ENCODE measurements at regions not wholly inside any gene's neighbourhood (a gene's known extent, or its start where the extent isn't known, plus 50 kb on each side); places are given as distances from the start of the nearest gene placed in this dataset.

DNA sequence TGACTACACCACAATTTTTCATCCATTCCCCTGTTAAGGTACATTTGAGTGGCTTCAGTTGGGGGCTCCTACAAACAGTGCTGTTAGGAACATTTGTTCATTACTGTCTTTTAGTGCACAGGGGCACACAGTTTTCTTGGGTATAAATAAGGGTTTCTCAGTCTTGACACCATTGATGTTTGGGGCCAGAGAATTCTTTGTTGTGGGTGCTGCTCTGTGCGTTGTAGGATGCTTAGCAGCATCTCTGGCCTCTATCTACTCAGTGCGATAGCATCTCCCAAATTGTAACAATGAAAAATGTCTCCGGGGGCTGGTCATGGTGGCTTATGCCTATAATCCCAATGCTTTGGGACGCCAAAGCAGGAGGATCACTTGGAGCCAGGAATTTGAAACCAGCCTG is 153.0 kb upstream of the MYL2 start:
- no peak overlapping the region for H3K27ac ChIP-seq (ENCODE audit: low read length)
- DNase-seq, result no peak
- H3K4me3 ChIP-seq (ENCODE audit: low read length), result no peak overlapping the region
- WGBS (ENCODE audit: insufficient coverage, low lambda C conversion rate), result no CpG with 5 or more reads among the region's 4 CpGs
- H3K36me3 ChIP-seq (ENCODE audit: control insufficient read depth, insufficient read depth, low read length), result no peaks in the 10 kb centered on the region
- H3K9me3 ChIP-seq (ENCODE audit: control insufficient read depth, low read depth, low read length), result no peaks in the 10 kb centered on the region
- H3K27me3 ChIP-seq (ENCODE audit: control insufficient read depth, insufficient read depth, low read length), result peaks cover 22% of the 10 kb centered on the region
- H3K4me1 ChIP-seq (ENCODE audit: control insufficient read depth, insufficient read depth, low read length), result no peaks in the 10 kb centered on the region

GRCh38 chr12:111072299-111072698 is 151.9 kb upstream of the MYL2 start:
- Histone ChIP-seq H3K27ac (ENCODE audit: low read length) (no peak overlapping the region), H3K27me3 (ENCODE audit: control insufficient read depth, insufficient read depth, low read length) (peaks cover 11% of the 10 kb centered on the region)

DNA sequence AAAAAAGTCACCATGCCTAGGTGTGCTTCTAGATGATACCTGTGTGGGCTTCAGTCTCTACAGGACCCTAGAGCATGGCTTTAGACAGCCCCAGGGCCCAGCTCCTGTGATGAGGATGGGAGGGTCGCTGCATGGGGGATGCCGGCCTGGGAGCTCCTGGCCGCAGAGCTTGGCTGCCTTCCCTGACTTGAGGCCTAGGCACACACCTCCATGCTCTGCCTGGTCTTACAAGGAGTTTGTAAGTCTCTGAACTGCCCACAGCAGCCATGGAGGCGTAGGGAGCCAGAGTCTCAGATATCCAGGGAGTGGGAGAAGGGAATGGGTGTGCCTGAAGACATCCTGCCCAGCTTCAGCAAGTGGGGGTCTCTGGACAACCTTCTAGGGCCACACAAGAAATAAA is 149.5 kb upstream of the MYL2 start:
- no CpG with 5 or more reads among the region's 4 CpGs for WGBS (ENCODE audit: insufficient coverage, low lambda C conversion rate)

More at GRCh38 chr12:111072299-111072698, 151.9 kb upstream of the MYL2 start:
- no peaks in the 10 kb centered on the region for H3K4me1 ChIP-seq (ENCODE audit: control insufficient read depth, insufficient read depth, low read length)
- DNase-seq, result no peak
- no peak overlapping the region for H3K4me3 ChIP-seq (ENCODE audit: low read length)
- H3K9me3 ChIP-seq (ENCODE audit: control insufficient read depth, low read depth, low read length), result no peaks in the 10 kb centered on the region
- no peaks in the 10 kb centered on the region for H3K36me3 ChIP-seq (ENCODE audit: control insufficient read depth, insufficient read depth, low read length)

GRCh38 chr12:111068290-111068689 is 147.9 kb upstream of the MYL2 start:
- no peaks in the 10 kb centered on the region for H3K36me3 ChIP-seq (ENCODE audit: control insufficient read depth, insufficient read depth, low read length)
- H3K4me3 ChIP-seq (ENCODE audit: low read length), result no peak overlapping the region
- H3K27me3 ChIP-seq (ENCODE audit: control insufficient read depth, insufficient read depth, low read length), result no peaks in the 10 kb centered on the region
- H3K27ac ChIP-seq (ENCODE audit: low read length), result no peak overlapping the region
- no peaks in the 10 kb centered on the region for H3K9me3 ChIP-seq (ENCODE audit: control insufficient read depth, low read depth, low read length)
- DNase-seq, result no peak
- H3K4me1 ChIP-seq (ENCODE audit: control insufficient read depth, insufficient read depth, low read length), result no peaks in the 10 kb centered on the region
- WGBS (ENCODE audit: insufficient coverage, low lambda C conversion rate), result no CpG with 5 or more reads among the region's 15 CpGs

More for the DNA sequence above, 149.5 kb upstream of the MYL2 start:
- Histone ChIP-seq H3K9me3 (ENCODE audit: control insufficient read depth, low read depth, low read length) (no peaks in the 10 kb centered on the region), H3K27ac (ENCODE audit: low read length) (no peak overlapping the region), H3K4me1 (ENCODE audit: control insufficient read depth, insufficient read depth, low read length) (no peaks in the 10 kb centered on the region), H3K4me3 (ENCODE audit: low read length) (no peak overlapping the region), H3K36me3 (ENCODE audit: control insufficient read depth, insufficient read depth, low read length) (no peaks in the 10 kb centered on the region), H3K27me3 (ENCODE audit: control insufficient read depth, insufficient read depth, low read length) (no peaks in the 10 kb centered on the region)
- no peak for DNase-seq

GRCh38 chr12:111067498-111067897 is 147.1 kb upstream of the MYL2 start:
- no peaks in the 10 kb centered on the region for H3K9me3 ChIP-seq (ENCODE audit: control insufficient read depth, low read depth, low read length)
- no peaks in the 10 kb centered on the region for H3K36me3 ChIP-seq (ENCODE audit: control insufficient read depth, insufficient read depth, low read length)
- 80% methylated on average over 1 of the region's 5 CpGs for WGBS (ENCODE audit: insufficient coverage, low lambda C conversion rate)
- no peak overlapping the region for H3K4me3 ChIP-seq (ENCODE audit: low read length)
- H3K4me1 ChIP-seq (ENCODE audit: control insufficient read depth, insufficient read depth, low read length), result no peaks in the 10 kb centered on the region
- DNase-seq, result no peak
- H3K27me3 ChIP-seq (ENCODE audit: control insufficient read depth, insufficient read depth, low read length), result no peaks in the 10 kb centered on the region
- no peak overlapping the region for H3K27ac ChIP-seq (ENCODE audit: low read length)

- no peaks in the 10 kb centered on the region for H3K27me3 ChIP-seq (ENCODE audit: control insufficient read depth, insufficient read depth, low read length)
- no peak for DNase-seq
- H3K9me3 ChIP-seq (ENCODE audit: control insufficient read depth, low read depth, low read length), result no peaks in the 10 kb centered on the region
- H3K4me3 ChIP-seq (ENCODE audit: low read length), result no peak overlapping the region
- H3K36me3 ChIP-seq (ENCODE audit: control insufficient read depth, insufficient read depth, low read length), result no peaks in the 10 kb centered on the region
- no peaks in the 10 kb centered on the region for H3K4me1 ChIP-seq (ENCODE audit: control insufficient read depth, insufficient read depth, low read length)
- WGBS (ENCODE audit: insufficient coverage, low lambda C conversion rate), result 100% methylated on average over 1 of the region's 5 CpGs
- H3K27ac ChIP-seq (ENCODE audit: low read length), result no peak overlapping the region
These were observed 146.5 kb upstream of the MYL2 start for GRCh38 chr12:111066744-111067437.

DNA sequence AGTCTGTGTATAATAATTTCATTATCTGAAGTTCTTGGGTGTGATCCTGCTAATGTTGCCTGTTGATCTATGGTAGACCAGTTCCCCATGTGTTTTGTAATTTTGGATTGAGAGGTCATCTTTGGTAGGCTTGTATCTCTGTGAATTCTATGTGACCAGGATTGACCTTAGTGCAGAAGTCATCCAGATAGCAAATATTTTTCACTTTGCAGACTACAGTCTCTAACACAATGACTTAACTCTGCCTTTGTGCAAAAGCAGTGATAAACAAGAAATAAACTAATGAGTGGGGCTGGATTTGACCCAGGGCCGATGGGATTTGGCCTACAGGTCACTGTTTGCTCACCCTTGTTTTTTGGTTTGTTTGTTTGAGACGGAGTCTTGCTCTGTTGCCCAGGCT is 144.6 kb upstream of the MYL2 start:
- Histone ChIP-seq H3K9me3 (ENCODE audit: control insufficient read depth, low read depth, low read length) (no peaks in the 10 kb centered on the region), H3K27me3 (ENCODE audit: control insufficient read depth, insufficient read depth, low read length) (no peaks in the 10 kb centered on the region), H3K4me3 (ENCODE audit: low read length) (no peak overlapping the region), H3K27ac (ENCODE audit: low read length) (no peak overlapping the region), H3K4me1 (ENCODE audit: control insufficient read depth, insufficient read depth, low read length) (no peaks in the 10 kb centered on the region), H3K36me3 (ENCODE audit: control insufficient read depth, insufficient read depth, low read length) (no peaks in the 10 kb centered on the region)
- DNase-seq, result no peak
- no CpG with 5 or more reads among the region's 2 CpGs for WGBS (ENCODE audit: insufficient coverage, low lambda C conversion rate)

GRCh38 chr12:111064154-111064553 is 143.8 kb upstream of the MYL2 start:
- 100% methylated on average over 2 of the region's 3 CpGs for WGBS (ENCODE audit: insufficient coverage, low lambda C conversion rate)
- Histone ChIP-seq H3K4me1 (ENCODE audit: control insufficient read depth, insufficient read depth, low read length) (no peaks in the 10 kb centered on the region), H3K36me3 (ENCODE audit: control insufficient read depth, insufficient read depth, low read length) (no peaks in the 10 kb centered on the region), H3K4me3 (ENCODE audit: low read length) (no peak overlapping the region), H3K27ac (ENCODE audit: low read length) (no peak overlapping the region), H3K9me3 (ENCODE audit: control insufficient read depth, low read depth, low read length) (no peaks in the 10 kb centered on the region), H3K27me3 (ENCODE audit: control insufficient read depth, insufficient read depth, low read length) (no peaks in the 10 kb centered on the region)
- DNase-seq, result no peak

GRCh38 chr12:111063295-111064026 is 143.1 kb upstream of the MYL2 start:
- 78% methylated on average over 5 of the region's 22 CpGs for WGBS (ENCODE audit: insufficient coverage, low lambda C conversion rate)

DNA sequence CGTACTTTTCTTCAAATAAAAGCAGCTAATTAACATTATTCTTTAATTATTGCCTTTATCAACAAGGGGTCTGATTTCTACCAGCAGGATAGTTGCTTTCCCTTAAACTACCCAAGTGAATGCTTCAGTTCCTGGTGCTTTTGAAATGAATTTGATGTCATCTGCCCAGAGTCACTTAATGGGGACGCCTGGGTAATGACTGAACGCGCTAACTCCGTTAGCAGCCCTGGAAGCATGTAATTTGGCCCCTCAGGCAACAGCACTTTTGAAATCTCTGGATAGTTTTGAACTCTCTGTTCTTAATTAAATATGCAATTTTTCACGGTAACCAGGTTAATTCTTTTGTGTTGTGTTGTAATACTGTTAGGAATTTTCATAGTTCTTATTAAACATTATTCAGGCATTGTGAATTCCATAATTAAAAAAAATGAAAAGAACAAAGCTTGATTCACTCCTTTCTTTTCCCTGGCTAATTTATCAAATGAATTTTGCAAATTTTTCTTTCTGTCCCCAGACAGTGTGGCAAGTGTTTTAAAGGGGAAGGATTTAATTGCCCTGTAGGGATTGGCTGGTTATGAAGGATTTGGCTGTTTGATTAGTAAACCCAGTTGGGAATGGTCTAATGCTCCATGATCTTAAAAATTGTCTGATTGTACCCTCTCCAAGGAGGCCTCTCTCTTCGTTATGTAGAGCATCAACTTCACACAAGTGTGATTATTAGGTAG is 137.5 kb upstream of the MYL2 start:
- WGBS (ENCODE audit: insufficient coverage, low lambda C conversion rate), result 100% methylated on average over 1 of the region's 7 CpGs
- no peaks in the 10 kb centered on the region for H3K9me3 ChIP-seq (ENCODE audit: control insufficient read depth, low read depth, low read length)
- H3K4me1 ChIP-seq (ENCODE audit: control insufficient read depth, insufficient read depth, low read length), result no peaks in the 10 kb centered on the region

More at GRCh38 chr12:111063295-111064026, 143.1 kb upstream of the MYL2 start:
- Histone ChIP-seq H3K27ac (ENCODE audit: low read length) (no peak overlapping the region), H3K36me3 (ENCODE audit: control insufficient read depth, insufficient read depth, low read length) (no peaks in the 10 kb centered on the region), H3K4me1 (ENCODE audit: control insufficient read depth, insufficient read depth, low read length) (no peaks in the 10 kb centered on the region), H3K4me3 (ENCODE audit: low read length) (no peak overlapping the region), H3K27me3 (ENCODE audit: control insufficient read depth, insufficient read depth, low read length) (no peaks in the 10 kb centered on the region), H3K9me3 (ENCODE audit: control insufficient read depth, low read depth, low read length) (no peaks in the 10 kb centered on the region)
- DNase-seq, result no peak

More for the DNA sequence above, 137.5 kb upstream of the MYL2 start:
- Histone ChIP-seq H3K27me3 (ENCODE audit: control insufficient read depth, insufficient read depth, low read length) (no peaks in the 10 kb centered on the region), H3K36me3 (ENCODE audit: control insufficient read depth, insufficient read depth, low read length) (no peaks in the 10 kb centered on the region), H3K27ac (ENCODE audit: low read length) (no peak overlapping the region), H3K4me3 (ENCODE audit: low read length) (no peak overlapping the region)
- no peak for DNase-seq

Data from large intestine (tissue), 3 donors.